Right atrium auricular region (tissue), 2 donors: ENCODE measurements at regions not wholly inside any gene's neighbourhood (a gene's known extent, or its start where the extent isn't known, plus 50 kb on each side); places are given as distances from the start of the nearest gene placed in this dataset.
"Not testable (repeated sequence)": the region's sequence is repeated elsewhere in the genome, so short reads cannot be mapped to it uniquely, and the experiment has no call there.

Experiments
- DNase-seq: peaks from one replicate; pipeline ENCODE4 v3.0.0-alpha.2; 2019; ENCODE audit warnings: low spot score
- H3K27ac ChIP-seq, 2 donors: fragments of 200-600 bp; sonication (generic); 1 replicate in 1 of 2; 2 replicates in 1 of 2; pipeline ENCODE4 v1.5.1; 2016 to 2019
- H3K27me3 ChIP-seq, 2 donors: fragments of 200-600 bp; sonication (generic); one replicate each; pipeline versions ENCODE4 v1.5.1 to v1.6.0; 2017 to 2019
- H3K36me3 ChIP-seq: fragments of 200-600 bp; sonication (generic); one replicate; pipeline ENCODE4 v1.5.1; 2016
- H3K4me1 ChIP-seq, 2 donors: fragments of 200-600 bp; sonication (generic); one replicate each; pipeline versions ENCODE4 v1.5.1 to v1.6.0; 2017 to 2019
- H3K4me3 ChIP-seq, 2 donors: fragments of 200-600 bp; sonication (generic); 1 replicate in 1 of 2; 2 replicates in 1 of 2; pipeline ENCODE4 v1.5.1; 2017 to 2019; ENCODE audit warnings: mild to moderate bottlenecking in 1 of 2, moderate library complexity in 1 of 2
- H3K9me3 ChIP-seq, 2 donors: fragments of 200-600 bp; sonication (generic); one replicate each; pipeline ENCODE4 v1.5.1; 2019
- CTCF ChIP-seq, 2 donors: fragments of 200-600 bp; sonication (generic); IDR thresholded peaks; one replicate each; pipeline ENCODE4 v1.5.1; 2019; ENCODE audit warnings: antibody characterized with exemption in 2 of 2

- DNase-seq: no peak
- no peaks in the 10 kb centered on the region for H3K4me1 ChIP-seq
- H3K4me3 ChIP-seq: no peak overlapping the region
- TF ChIP-seq CTCF (IDR thresholded peaks at IDR 0.05): no peak
- H3K27ac ChIP-seq: no peak overlapping the region
- H3K9me3 ChIP-seq: peaks cover 0 to 14% of the 10 kb centered on the region in 2 donors
- no peaks in the 10 kb centered on the region for H3K27me3 ChIP-seq
- no peaks in the 10 kb centered on the region for H3K36me3 ChIP-seq
Observed at GRCh38 chrX:33908074-33908473, 224.0 kb downstream of the FAM47A start.

GRCh38 chrX:33906971-33907370 is 225.1 kb downstream of the FAM47A start:
- Histone ChIP-seq H3K27ac (no peak overlapping the region), H3K4me1 (no peaks in the 10 kb centered on the region), H3K36me3 (no peaks in the 10 kb centered on the region), H3K4me3 (no peak overlapping the region), H3K9me3 (peaks cover 0 to 14% of the 10 kb centered on the region in 2 donors), H3K27me3 (no peaks in the 10 kb centered on the region)
- no peak for TF ChIP-seq CTCF (IDR thresholded peaks at IDR 0.05)
- DNase-seq: no peak

GRCh38 chrX:33892670-33893069 is 239.4 kb downstream of the FAM47A start:
- TF ChIP-seq CTCF (IDR thresholded peaks at IDR 0.05): no peak
- Histone ChIP-seq H3K9me3 (no peaks in the 10 kb centered on the region), H3K27me3 (no peaks in the 10 kb centered on the region), H3K27ac (no peak overlapping the region), H3K4me1 (no peaks in the 10 kb centered on the region), H3K36me3 (no peaks in the 10 kb centered on the region), H3K4me3 (no peak overlapping the region)
- DNase-seq: no peak

GRCh38 chrX:33855251-33855650 is 276.9 kb downstream of the FAM47A start:
- Histone ChIP-seq H3K27ac (no peak overlapping the region), H3K9me3 (no peaks in the 10 kb centered on the region), H3K4me1 (no peaks in the 10 kb centered on the region), H3K36me3 (no peaks in the 10 kb centered on the region), H3K27me3 (no peaks in the 10 kb centered on the region), H3K4me3 (no peak overlapping the region)
- no peak for DNase-seq
- no peak for TF ChIP-seq CTCF (IDR thresholded peaks at IDR 0.05)

GRCh38 chrX:33852146-33852545 is 280.0 kb downstream of the FAM47A start:
- not testable (repeated sequence) for DNase-seq, H3K36me3 ChIP-seq, H3K27me3 ChIP-seq, H3K4me3 ChIP-seq, H3K27ac ChIP-seq, H3K9me3 ChIP-seq, H3K4me1 ChIP-seq

GRCh38 chrX:33840176-33840575 is 291.9 kb downstream of the FAM47A start:
- Histone ChIP-seq H3K36me3 (no peaks in the 10 kb centered on the region), H3K27me3 (no peaks in the 10 kb centered on the region), H3K4me3 (no peak overlapping the region), H3K9me3 (peaks cover 0 to 7% of the 10 kb centered on the region in 2 donors), H3K27ac (no peak overlapping the region), H3K4me1 (no peaks in the 10 kb centered on the region)
- no peak for TF ChIP-seq CTCF (IDR thresholded peaks at IDR 0.05)
- DNase-seq: no peak
